ENCODE measurements at regions not wholly inside any gene's neighbourhood (a gene's known extent, or its start where the extent isn't known, plus 50 kb on each side); places are given as distances from the start of the nearest gene placed in this dataset.

GRCh38 chr3:102182162-102182561, 252.7 kb upstream of the ZPLD1 start:
- H3K36me3 ChIP-seq (replicated peaks; ENCODE audit: insufficient read depth, low read length) = no peaks in the 10 kb centered on the region
- no peak overlapping the region for H3K9ac ChIP-seq (ENCODE audit: low read length)
- H3K9me2 ChIP-seq (replicated peaks; ENCODE audit: insufficient read depth, low read length) = 0 out of 2 replicates have a peak, but pooled peaks cover 3% of the 10 kb centered on the region
- H3K4me2 ChIP-seq (ENCODE audit: low read depth, low read length) = no peak overlapping the region
- DNase-seq = no peak
- no peak overlapping the region for H2AFZ ChIP-seq (ENCODE audit: low read length)
- no peaks in the 10 kb centered on the region for H3K9me3 ChIP-seq (replicated peaks; ENCODE audit: insufficient read depth, low read length)
- H3K79me2 ChIP-seq (ENCODE audit: low read length) = no peaks in the 10 kb centered on the region
- H3K4me1 ChIP-seq (ENCODE audit: low read length) = no peaks in the 10 kb centered on the region
- no peaks in the 10 kb centered on the region for H3F3A ChIP-seq (ENCODE audit: insufficient read depth, low read length)
- H3K27me3 ChIP-seq (replicated peaks; ENCODE audit: insufficient read depth, low read length) = no peaks in the 10 kb centered on the region
- H4K20me1 ChIP-seq (ENCODE audit: insufficient read depth, low read length) = no peaks in the 10 kb centered on the region
- H3K27ac ChIP-seq (ENCODE audit: low read length) = no peak overlapping the region
- TF ChIP-seq CTCF (IDR thresholded peaks at IDR 0.05; ENCODE audit: low read length) = no peak
- TF ChIP-seq EZH2 (optimal IDR thresholded peaks at IDR 0.05; ENCODE audit: low read depth, low read length) = no peak
- TF ChIP-seq EZH2phosphoT487 (IDR thresholded peaks at IDR 0.05; ENCODE audit: low read length) = no peak
- no peak overlapping the region for H3K4me3 ChIP-seq (ENCODE audit: low read length)

GRCh38 chr3:102183186-102183585, 251.6 kb upstream of the ZPLD1 start:
- Histone ChIP-seq H3K27me3 (replicated peaks; ENCODE audit: insufficient read depth, low read length) (no peaks in the 10 kb centered on the region), H3K4me2 (ENCODE audit: low read depth, low read length) (no peak overlapping the region), H3K9ac (ENCODE audit: low read length) (no peak overlapping the region), H3K36me3 (replicated peaks; ENCODE audit: insufficient read depth, low read length) (no peaks in the 10 kb centered on the region), H3K79me2 (ENCODE audit: low read length) (no peaks in the 10 kb centered on the region), H3K27ac (ENCODE audit: low read length) (no peak overlapping the region), H4K20me1 (ENCODE audit: insufficient read depth, low read length) (no peaks in the 10 kb centered on the region), H3K9me3 (replicated peaks; ENCODE audit: insufficient read depth, low read length) (no peaks in the 10 kb centered on the region), H3K4me1 (ENCODE audit: low read length) (no peaks in the 10 kb centered on the region), H3K4me3 (ENCODE audit: low read length) (no peak overlapping the region), H2AFZ (ENCODE audit: low read length) (no peak overlapping the region), H3F3A (ENCODE audit: insufficient read depth, low read length) (no peaks in the 10 kb centered on the region), H3K9me2 (replicated peaks; ENCODE audit: insufficient read depth, low read length) (0 out of 2 replicates have a peak, but pooled peaks cover 3% of the 10 kb centered on the region)
- no peak for DNase-seq
- no peak for TF ChIP-seq EZH2 (optimal IDR thresholded peaks at IDR 0.05; ENCODE audit: low read depth, low read length)
- no peak for TF ChIP-seq CTCF (IDR thresholded peaks at IDR 0.05; ENCODE audit: low read length)
- no peak for TF ChIP-seq EZH2phosphoT487 (IDR thresholded peaks at IDR 0.05; ENCODE audit: low read length)

- Histone ChIP-seq H3F3A (ENCODE audit: insufficient read depth, low read length) (no peaks in the 10 kb centered on the region), H3K79me2 (ENCODE audit: low read length) (no peaks in the 10 kb centered on the region), H3K27me3 (replicated peaks; ENCODE audit: insufficient read depth, low read length) (no peaks in the 10 kb centered on the region), H3K27ac (ENCODE audit: low read length) (no peak overlapping the region), H3K36me3 (replicated peaks; ENCODE audit: insufficient read depth, low read length) (no peaks in the 10 kb centered on the region), H3K4me2 (ENCODE audit: low read depth, low read length) (no peak overlapping the region), H2AFZ (ENCODE audit: low read length) (no peak overlapping the region), H3K9me2 (replicated peaks; ENCODE audit: insufficient read depth, low read length) (0 out of 2 replicates have a peak, but pooled peaks cover 3% of the 10 kb centered on the region), H3K9ac (ENCODE audit: low read length) (no peak overlapping the region), H4K20me1 (ENCODE audit: insufficient read depth, low read length) (no peaks in the 10 kb centered on the region), H3K9me3 (replicated peaks; ENCODE audit: insufficient read depth, low read length) (no peaks in the 10 kb centered on the region), H3K4me1 (ENCODE audit: low read length) (no peaks in the 10 kb centered on the region), H3K4me3 (ENCODE audit: low read length) (no peak overlapping the region)
- no peak for DNase-seq
- no peak for TF ChIP-seq EZH2 (optimal IDR thresholded peaks at IDR 0.05; ENCODE audit: low read depth, low read length)
- no peak for TF ChIP-seq CTCF (IDR thresholded peaks at IDR 0.05; ENCODE audit: low read length)
- TF ChIP-seq EZH2phosphoT487 (IDR thresholded peaks at IDR 0.05; ENCODE audit: low read length) = no peak
Measured at GRCh38 chr3:102183623-102184022, 251.2 kb upstream of the ZPLD1 start.

All from MM.1S (cell line).